Naive thymus-derived CD4-positive, alpha-beta T cell (primary cell): ENCODE measurements at regions not wholly inside any gene's neighbourhood (a gene's known extent, or its start where the extent isn't known, plus 50 kb on each side); places are given as distances from the start of the nearest gene placed in this dataset.

Experiments
- ATAC-seq: fragments of 150-1000 bp; cut with Tn5 transposase; 2 replicates; pipeline ENCODE4 v1.10.0; 2021; ENCODE audit warnings: mild to moderate bottlenecking, moderate library complexity
- CTCF ChIA-PET: fragments of 350-600 bp; sonication (Branson Sonifier 250); formaldehyde crosslinking; loops from one replicate; lab custom pipeline; 2021; ENCODE audit warnings: antibody characterized with exemption; lab: Charles Lee
- POLR2A ChIA-PET: fragments of 350-600 bp; sonication (Branson Sonifier 250); formaldehyde crosslinking; loops from one replicate; lab custom pipeline; 2021; ENCODE audit warnings: antibody characterized with exemption, inconsistent platforms; lab: Charles Lee
- DNase-seq, 9 donors: peaks; one replicate each; pipeline versions ENCODE4 v3.0.0 to v3.0.0-alpha.2; 2020 to 2022; ENCODE audit warnings: mixed read lengths in 1 of 9
- H3K27ac ChIP-seq: one replicate; pipeline ENCODE4 v1.7.0; 2013; ENCODE audit warnings: mild to moderate bottlenecking, low read depth, low read length, moderate library complexity
- H3K27me3 ChIP-seq, 2 donors: one replicate each; pipeline ENCODE4 v1.7.0; 2013; ENCODE audit warnings: low read length in 2 of 2, mild to moderate bottlenecking in 2 of 2, moderate library complexity in 2 of 2; ENCODE audit not compliant: control insufficient read depth in 2 of 2, insufficient read depth in 2 of 2
- H3K36me3 ChIP-seq, 3 experiments: 1 replicate in 2 of 3; 2 replicates in 1 of 3; pipeline ENCODE4 v1.7.0; 2013; ENCODE audit warnings: low read length in 3 of 3, mild to moderate bottlenecking in 3 of 3, moderate library complexity in 1 of 3; ENCODE audit not compliant: insufficient read depth in 3 of 3, control insufficient read depth in 2 of 3
- H3K4me1 ChIP-seq, 2 donors: one replicate each; pipeline ENCODE4 v1.7.0; 2013; ENCODE audit warnings: low read length in 2 of 2, mild to moderate bottlenecking in 2 of 2, moderate library complexity in 1 of 2; ENCODE audit not compliant: control insufficient read depth in 2 of 2, insufficient read depth in 2 of 2
- H3K4me3 ChIP-seq: 2 replicates; pipeline ENCODE4 v1.7.0; 2013; ENCODE audit warnings: mild to moderate bottlenecking, low read length
- H3K9me3 ChIP-seq, 3 experiments: 1 replicate in 2 of 3; 2 replicates in 1 of 3; pipeline ENCODE4 v1.7.0; 2013; ENCODE audit warnings: low read length in 3 of 3; ENCODE audit not compliant: control insufficient read depth in 2 of 3
- H3K27ac Mint-ChIP-seq, 9 donors: one replicate each; pipeline ENCODE4 v1.8.0; 2020 to 2022; ENCODE audit warnings: mixed read lengths in 9 of 9, mild to moderate bottlenecking in 8 of 9, moderate library complexity in 5 of 9, inconsistent platforms in 2 of 9
- H3K27me3 Mint-ChIP-seq, 5 donors: one replicate each; pipeline ENCODE4 v1.8.0; 2021 to 2022; ENCODE audit warnings: mixed read lengths in 5 of 5, mild to moderate bottlenecking in 1 of 5
- H3K36me3 Mint-ChIP-seq, 5 donors: one replicate each; pipeline ENCODE4 v1.8.0; 2020 to 2022; ENCODE audit warnings: mixed read lengths in 5 of 5, mild to moderate bottlenecking in 3 of 5, inconsistent platforms in 1 of 5
- H3K4me1 Mint-ChIP-seq, 7 donors: one replicate each; pipeline ENCODE4 v1.8.0; 2020 to 2022; ENCODE audit warnings: mixed read lengths in 7 of 7, mild to moderate bottlenecking in 3 of 7, inconsistent platforms in 1 of 7
- H3K4me3 Mint-ChIP-seq, 10 donors: one replicate each; pipeline ENCODE4 v1.8.0; 2020 to 2022; ENCODE audit warnings: mild to moderate bottlenecking in 10 of 10, mixed read lengths in 10 of 10, moderate library complexity in 6 of 10, inconsistent platforms in 2 of 10
- H3K9me3 Mint-ChIP-seq, 11 donors: one replicate each; pipeline ENCODE4 v1.8.0; 2020 to 2022; ENCODE audit warnings: mixed read lengths in 11 of 11, mild to moderate bottlenecking in 4 of 11, inconsistent platforms in 1 of 11, moderate library complexity in 1 of 11
- intact Hi-C, 2 donors: fragments of 100-400 bp; cut with micrococcal nuclease; formaldehyde crosslinking; loops; one replicate each; pipeline ENCODE4 v1.15.1; 2023

DNA sequence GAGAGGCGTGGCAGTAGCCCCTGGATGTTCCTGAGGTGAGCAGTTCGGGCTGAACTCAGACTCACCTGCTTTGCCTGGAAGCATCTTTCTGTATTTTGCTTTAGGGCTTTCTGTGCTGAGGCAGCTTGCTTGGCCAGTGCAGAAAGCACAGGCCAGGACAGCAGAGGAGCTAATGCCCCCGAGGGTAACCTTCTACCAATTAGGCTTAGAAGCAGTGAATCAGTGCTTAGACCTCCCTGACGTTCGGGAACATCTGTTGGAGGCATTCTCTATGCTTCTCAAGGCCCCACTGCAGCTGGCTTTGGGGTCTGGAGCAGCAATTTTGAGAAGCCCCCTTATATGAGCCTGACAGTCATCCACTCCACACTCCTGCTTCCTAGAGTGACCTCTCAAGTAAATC is 350.7 kb upstream of the PROK2 start:
- H3K4me1 Mint-ChIP-seq, result peaks cover 7 to 45% (median 17%) of the 10 kb centered on the region in 7 donors
- intact Hi-C loops, result no loop called here

DNA sequence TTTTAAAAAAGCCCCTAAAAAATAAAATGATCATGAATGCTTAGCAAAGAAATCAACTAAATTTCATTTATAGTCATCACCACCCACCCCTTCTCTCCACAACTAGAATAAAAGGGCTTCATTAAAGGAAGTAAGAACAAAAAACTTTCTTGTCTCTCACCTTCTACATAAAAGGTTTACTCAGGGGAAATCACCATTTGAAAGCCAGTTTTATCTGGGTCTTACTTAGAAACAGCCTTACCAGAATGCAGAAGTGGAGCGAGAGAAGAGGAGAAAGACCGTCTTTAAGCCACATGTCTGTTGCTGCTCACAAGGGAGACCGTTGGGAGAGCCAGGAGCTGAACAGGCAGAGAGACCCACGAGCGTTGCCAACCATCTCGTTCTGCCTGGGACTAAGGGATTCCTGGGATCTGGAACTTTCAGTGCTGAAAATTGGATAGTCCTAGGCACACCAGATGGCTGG is 350.1 kb upstream of the PROK2 start:
- H3K27me3 Mint-ChIP-seq, result peaks cover 0 to 3% (median 0%) of the 10 kb centered on the region in 5 donors
- peaks cover 0 to 5% (median 0%) of the 10 kb centered on the region in 5 donors for H3K36me3 Mint-ChIP-seq
- Histone ChIP-seq H3K27ac (no peak overlapping the region), H3K4me1 (peaks cover 0 to 13% of the 10 kb centered on the region in 2 donors), H3K9me3 (no peaks in the 10 kb centered on the region), H3K36me3 (no peaks in the 10 kb centered on the region), H3K27me3 (no peaks in the 10 kb centered on the region), H3K4me3 (no peak overlapping the region)
- peak overlapping the region in 9 of 10 donors; percentile 12 to 77 (median 49) for H3K4me3 Mint-ChIP-seq
- ATAC-seq (peak; percentile 64), DNase-seq (peak in 5 of 9 donors; percentile 19 to 48 (median 21))
- intact Hi-C loops, result no loop called here
- POLR2A ChIA-PET, result no interaction called here
- peak overlapping the region; percentile 20 to 94 (median 70) for H3K27ac Mint-ChIP-seq
- CTCF ChIA-PET, result no interaction called here
- H3K4me1 Mint-ChIP-seq, result peaks cover 7 to 45% (median 17%) of the 10 kb centered on the region in 7 donors
- peaks cover 0 to 4% (median 0%) of the 10 kb centered on the region in 11 donors for H3K9me3 Mint-ChIP-seq

More for the DNA sequence above, 350.7 kb upstream of the PROK2 start:
- Histone ChIP-seq H3K4me1 (peaks cover 0 to 13% of the 10 kb centered on the region in 2 donors), H3K27me3 (no peaks in the 10 kb centered on the region), H3K36me3 (no peaks in the 10 kb centered on the region), H3K4me3 (no peak overlapping the region), H3K27ac (no peak overlapping the region), H3K9me3 (no peaks in the 10 kb centered on the region)
- peaks cover 0 to 4% (median 0%) of the 10 kb centered on the region in 11 donors for H3K9me3 Mint-ChIP-seq
- peak overlapping the region in 2 of 9 donors; percentile 44 to 86 for H3K27ac Mint-ChIP-seq
- POLR2A ChIA-PET, result no interaction called here
- ATAC-seq (no peak), DNase-seq (no peak)
- CTCF ChIA-PET, result no interaction called here
- peaks cover 0 to 5% (median 0%) of the 10 kb centered on the region in 5 donors for H3K36me3 Mint-ChIP-seq
- H3K4me3 Mint-ChIP-seq, result peak overlapping the region in 4 of 10 donors; percentile 21 to 70 (median 40)
- H3K27me3 Mint-ChIP-seq, result peaks cover 0 to 3% (median 0%) of the 10 kb centered on the region in 5 donors

DNA sequence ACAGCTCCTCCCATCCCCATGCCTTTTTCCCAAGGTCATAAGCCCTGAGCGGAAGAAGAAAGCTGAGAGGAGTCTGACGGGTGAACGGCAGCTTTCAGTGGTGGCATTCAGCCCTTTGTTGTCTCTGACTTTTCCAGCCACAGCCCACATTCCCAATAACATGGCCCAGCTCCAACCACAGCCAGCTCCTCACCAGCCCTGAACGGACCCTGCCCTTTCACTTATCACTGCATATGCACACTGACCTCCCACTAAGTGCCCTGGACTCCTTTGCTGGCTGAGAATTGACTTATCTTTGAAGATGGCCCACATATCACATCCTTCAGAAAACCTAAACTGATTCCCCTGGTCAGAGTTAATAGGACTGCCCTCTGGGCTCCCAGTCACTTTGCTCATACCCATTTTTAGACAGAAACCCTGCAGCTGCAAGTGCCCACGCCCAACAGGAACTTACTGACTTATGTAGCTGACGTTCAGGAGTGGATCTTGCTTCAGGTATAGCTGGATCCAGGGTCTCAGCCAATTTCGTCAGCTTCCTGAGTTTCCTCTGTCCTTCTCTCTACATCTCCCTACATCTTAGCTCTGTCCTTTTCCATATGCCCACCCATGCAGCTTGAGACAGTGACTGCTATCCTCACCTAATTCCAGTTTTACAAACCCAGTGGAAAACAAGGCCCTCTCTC is 348.5 kb upstream of the PROK2 start:
- Mint-ChIP-seq H3K27me3 (peaks cover 0 to 3% (median 0%) of the 10 kb centered on the region in 5 donors), H3K4me3 (no peak overlapping the region), H3K4me1 (peaks cover 7 to 34% (median 17%) of the 10 kb centered on the region in 7 donors), H3K9me3 (peaks cover 0 to 4% (median 0%) of the 10 kb centered on the region in 11 donors), H3K27ac (peak overlapping the region in 1 of 9 donors; percentile 27), H3K36me3 (peaks cover 0 to 5% (median 0%) of the 10 kb centered on the region in 5 donors)
- Histone ChIP-seq H3K27me3 (no peaks in the 10 kb centered on the region), H3K4me3 (no peak overlapping the region), H3K36me3 (no peaks in the 10 kb centered on the region), H3K9me3 (no peaks in the 10 kb centered on the region), H3K4me1 (peaks cover 0 to 13% of the 10 kb centered on the region in 2 donors), H3K27ac (no peak overlapping the region)
- ChIA-PET CTCF (no interaction called here), POLR2A (no interaction called here)
- intact Hi-C loops, result no loop called here
- ATAC-seq, result no peak
- DNase-seq, result no peak

DNA sequence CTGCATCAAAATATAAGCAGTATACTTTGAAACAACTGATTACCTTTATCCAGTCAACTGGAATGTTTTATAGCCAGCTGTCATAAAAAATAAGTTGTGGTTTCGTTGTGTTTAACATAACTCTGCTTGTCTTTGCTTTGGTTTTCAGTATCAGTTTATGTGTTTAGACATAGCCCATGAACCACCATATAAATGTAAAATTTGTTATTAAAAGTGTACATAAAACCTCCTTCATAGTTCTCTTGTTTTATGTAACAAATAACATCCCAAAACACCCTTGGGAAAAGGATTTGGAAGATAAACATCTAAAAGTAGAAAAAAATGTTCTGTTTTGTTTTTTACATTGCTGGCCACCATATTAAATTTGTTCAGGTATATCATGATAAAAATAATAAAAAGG is 347.0 kb upstream of the PROK2 start:
- intact Hi-C loops, result no loop called here
- CTCF ChIA-PET, result no interaction called here

DNA sequence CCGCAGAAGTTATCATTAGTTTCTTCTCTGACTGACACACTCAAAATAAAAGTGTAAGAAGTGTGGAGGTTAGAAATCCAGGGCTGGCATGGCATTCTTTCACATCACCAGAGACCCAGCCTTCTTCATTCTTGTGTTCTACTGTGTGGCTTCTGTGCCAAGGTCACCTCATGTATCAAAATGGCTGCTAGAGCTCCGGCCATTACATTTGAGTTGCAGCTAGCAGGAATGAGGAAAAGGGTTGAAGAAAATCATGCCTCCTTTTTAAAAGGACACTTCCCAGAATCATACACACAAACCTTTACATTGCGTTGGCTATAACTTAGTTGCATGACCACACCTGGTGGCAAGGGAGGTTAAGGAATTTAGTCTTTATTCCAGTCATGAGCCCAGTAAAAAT is 345.6 kb upstream of the PROK2 start:
- Mint-ChIP-seq H3K4me3 (no peak overlapping the region), H3K4me1 (peaks cover 7 to 17% (median 14%) of the 10 kb centered on the region in 7 donors), H3K9me3 (peaks cover 0 to 4% (median 0%) of the 10 kb centered on the region in 11 donors), H3K36me3 (peaks cover 0 to 5% (median 0%) of the 10 kb centered on the region in 5 donors), H3K27ac (no peak overlapping the region), H3K27me3 (peaks cover 0 to 7% (median 0%) of the 10 kb centered on the region in 5 donors)
- no peak overlapping the region for H3K27ac ChIP-seq
- H3K4me1 ChIP-seq, result peaks cover 0 to 11% of the 10 kb centered on the region in 2 donors
- H3K27me3 ChIP-seq, result no peaks in the 10 kb centered on the region
- H3K36me3 ChIP-seq, result no peaks in the 10 kb centered on the region
- DNase-seq (no peak), ATAC-seq (no peak)
- CTCF ChIA-PET, result no interaction called here
- no peaks in the 10 kb centered on the region for H3K9me3 ChIP-seq
- intact Hi-C loops, result no loop called here
- no peak overlapping the region for H3K4me3 ChIP-seq
- POLR2A ChIA-PET, result no interaction called here

More for the DNA sequence above, 347.0 kb upstream of the PROK2 start:
- Histone ChIP-seq H3K4me3 (no peak overlapping the region), H3K4me1 (peaks cover 0 to 13% of the 10 kb centered on the region in 2 donors), H3K9me3 (no peaks in the 10 kb centered on the region), H3K27ac (no peak overlapping the region), H3K27me3 (no peaks in the 10 kb centered on the region), H3K36me3 (no peaks in the 10 kb centered on the region)
- no peak for ATAC-seq
- Mint-ChIP-seq H3K4me1 (peaks cover 7 to 18% (median 15%) of the 10 kb centered on the region in 7 donors), H3K36me3 (peaks cover 0 to 5% (median 0%) of the 10 kb centered on the region in 5 donors), H3K27ac (no peak overlapping the region), H3K27me3 (peaks cover 0 to 3% (median 0%) of the 10 kb centered on the region in 5 donors), H3K4me3 (no peak overlapping the region), H3K9me3 (peaks cover 0 to 4% (median 0%) of the 10 kb centered on the region in 11 donors)
- DNase-seq, result no peak
- POLR2A ChIA-PET, result no interaction called here

DNA sequence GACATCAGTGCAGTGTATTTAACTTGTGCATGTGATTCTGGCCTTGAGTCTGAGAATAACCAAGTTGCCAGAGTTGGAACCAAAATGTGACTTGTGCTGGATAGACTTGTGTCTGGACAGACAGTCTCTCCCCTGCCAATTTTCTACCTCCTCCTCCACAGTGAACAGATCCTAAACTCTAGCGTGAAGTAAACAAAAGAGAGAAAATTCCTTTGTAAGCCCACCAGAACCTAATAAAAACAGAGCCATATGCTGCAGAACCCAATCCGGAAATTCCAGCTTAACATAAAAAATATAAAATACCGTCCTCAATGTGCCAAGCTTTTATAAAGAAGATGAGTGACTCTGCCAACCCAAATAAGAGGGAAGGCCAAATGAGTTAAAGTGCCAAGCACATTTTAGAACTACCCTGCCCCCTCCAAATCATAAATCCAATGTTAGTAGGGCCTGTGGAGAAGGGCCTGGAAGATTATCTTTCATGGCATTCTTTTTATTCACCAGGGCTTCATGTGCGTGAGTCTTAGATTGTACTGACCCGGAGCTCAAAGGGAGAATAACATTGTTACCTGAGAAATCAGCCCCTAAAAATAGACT is 344.6 kb upstream of the PROK2 start:
- Histone ChIP-seq H3K9me3 (no peaks in the 10 kb centered on the region), H3K27ac (no peak overlapping the region), H3K4me1 (peaks cover 0 to 3% of the 10 kb centered on the region in 2 donors), H3K4me3 (no peak overlapping the region), H3K36me3 (no peaks in the 10 kb centered on the region), H3K27me3 (no peaks in the 10 kb centered on the region)
- Mint-ChIP-seq H3K36me3 (peaks cover 0 to 5% (median 0%) of the 10 kb centered on the region in 5 donors), H3K9me3 (peaks cover 0 to 4% (median 0%) of the 10 kb centered on the region in 11 donors), H3K27me3 (peaks cover 0 to 7% (median 0%) of the 10 kb centered on the region in 5 donors), H3K4me1 (peaks cover 1 to 9% (median 4%) of the 10 kb centered on the region in 7 donors), H3K4me3 (no peak overlapping the region), H3K27ac (no peak overlapping the region)
- no peak for ATAC-seq
- DNase-seq, result no peak
- CTCF ChIA-PET, result no interaction called here
- intact Hi-C loops, result no loop called here
- POLR2A ChIA-PET, result no interaction called here
